ENCODE measurements at regions not wholly inside any gene's neighbourhood (a gene's known extent, or its start where the extent isn't known, plus 50 kb on each side); places are given as distances from the start of the nearest gene placed in this dataset.

DNA sequence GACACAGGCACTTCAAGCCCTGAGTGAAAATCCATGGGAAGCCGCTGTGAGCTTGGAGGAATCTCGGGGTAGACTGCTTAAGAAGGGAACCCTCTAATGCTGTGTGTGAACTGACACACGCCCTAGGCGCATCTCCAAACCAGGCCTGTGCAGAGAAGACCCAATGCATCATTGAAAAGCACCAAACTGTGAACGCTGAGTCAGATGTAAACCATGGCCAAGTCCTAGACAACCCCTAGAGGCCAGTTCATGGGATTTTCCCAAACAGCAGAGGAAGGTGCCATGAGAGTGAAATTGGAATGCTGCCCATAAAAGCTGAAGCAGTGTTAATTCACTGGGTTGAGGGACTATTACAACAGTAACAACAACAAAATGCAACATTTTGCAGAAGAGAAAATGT lies 296.5 kb downstream of the SMOC2 start:
- TF ChIP-seq, protein P1, sequence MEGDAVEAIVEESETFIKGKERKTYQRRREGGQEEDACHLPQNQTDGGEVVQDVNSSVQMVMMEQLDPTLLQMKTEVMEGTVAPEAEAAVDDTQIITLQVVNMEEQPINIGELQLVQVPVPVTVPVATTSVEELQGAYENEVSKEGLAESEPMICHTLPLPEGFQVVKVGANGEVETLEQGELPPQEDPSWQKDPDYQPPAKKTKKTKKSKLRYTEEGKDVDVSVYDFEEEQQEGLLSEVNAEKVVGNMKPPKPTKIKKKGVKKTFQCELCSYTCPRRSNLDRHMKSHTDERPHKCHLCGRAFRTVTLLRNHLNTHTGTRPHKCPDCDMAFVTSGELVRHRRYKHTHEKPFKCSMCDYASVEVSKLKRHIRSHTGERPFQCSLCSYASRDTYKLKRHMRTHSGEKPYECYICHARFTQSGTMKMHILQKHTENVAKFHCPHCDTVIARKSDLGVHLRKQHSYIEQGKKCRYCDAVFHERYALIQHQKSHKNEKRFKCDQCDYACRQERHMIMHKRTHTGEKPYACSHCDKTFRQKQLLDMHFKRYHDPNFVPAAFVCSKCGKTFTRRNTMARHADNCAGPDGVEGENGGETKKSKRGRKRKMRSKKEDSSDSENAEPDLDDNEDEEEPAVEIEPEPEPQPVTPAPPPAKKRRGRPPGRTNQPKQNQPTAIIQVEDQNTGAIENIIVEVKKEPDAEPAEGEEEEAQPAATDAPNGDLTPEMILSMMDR (conservative IDR thresholded peaks at IDR 0.05; ENCODE audit: low read depth, low read length), result no peak
- DNase-seq (ENCODE audit: low read depth), result no peak
- no peak overlapping the region for H3K4me3 ChIP-seq (ENCODE audit: low read length)

DNA sequence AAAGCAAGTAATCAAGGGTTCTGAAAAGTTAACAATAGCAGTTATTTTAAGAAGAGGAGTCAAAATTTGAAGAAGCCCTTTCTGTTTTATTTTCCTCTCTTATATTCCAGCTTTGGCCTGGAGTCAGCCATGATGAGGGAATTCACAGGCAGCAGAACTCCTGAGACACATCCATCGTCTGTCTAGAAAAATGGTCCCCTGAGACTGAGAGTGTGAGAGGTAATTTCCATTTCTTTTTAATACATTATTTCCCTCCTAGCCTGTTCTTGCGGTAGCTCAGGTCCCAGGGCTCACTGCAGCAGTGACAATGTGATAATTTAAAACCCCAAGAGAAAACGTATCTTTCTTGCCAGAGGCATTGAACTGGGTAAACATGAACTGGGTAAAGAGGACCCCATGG lies 296.0 kb downstream of the SMOC2 start:
- TF ChIP-seq, protein P1 (conservative IDR thresholded peaks at IDR 0.05; ENCODE audit: low read depth, low read length), result no peak
- no peak overlapping the region for H3K4me3 ChIP-seq (ENCODE audit: low read length)
- DNase-seq (ENCODE audit: low read depth), result no peak

DNA sequence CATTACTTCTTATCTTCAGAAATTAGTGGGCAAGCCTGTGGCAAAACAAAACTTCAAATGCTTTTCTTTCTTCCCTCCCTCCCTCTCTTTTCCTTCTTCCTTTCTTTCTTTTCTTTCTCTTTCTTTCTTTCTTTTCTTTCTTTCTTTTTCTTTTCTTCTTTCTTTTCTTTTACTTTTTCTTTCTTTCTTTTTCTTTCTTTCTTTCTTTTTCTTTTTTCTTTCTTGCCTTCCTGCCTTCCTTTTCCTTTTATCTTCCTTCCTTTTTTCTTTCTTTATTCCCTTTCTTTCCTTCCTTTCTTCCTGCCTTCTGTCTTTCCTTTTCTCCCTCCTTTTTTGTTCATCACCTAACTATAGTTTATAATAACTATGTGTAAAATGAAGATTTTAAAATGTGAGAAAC lies 295.1 kb downstream of the SMOC2 start:
- H3K4me3 ChIP-seq (ENCODE audit: low read length), result no peak overlapping the region
- TF ChIP-seq, protein P1 (conservative IDR thresholded peaks at IDR 0.05; ENCODE audit: low read depth, low read length), result no peak
- no peak for DNase-seq (ENCODE audit: low read depth)

DNA sequence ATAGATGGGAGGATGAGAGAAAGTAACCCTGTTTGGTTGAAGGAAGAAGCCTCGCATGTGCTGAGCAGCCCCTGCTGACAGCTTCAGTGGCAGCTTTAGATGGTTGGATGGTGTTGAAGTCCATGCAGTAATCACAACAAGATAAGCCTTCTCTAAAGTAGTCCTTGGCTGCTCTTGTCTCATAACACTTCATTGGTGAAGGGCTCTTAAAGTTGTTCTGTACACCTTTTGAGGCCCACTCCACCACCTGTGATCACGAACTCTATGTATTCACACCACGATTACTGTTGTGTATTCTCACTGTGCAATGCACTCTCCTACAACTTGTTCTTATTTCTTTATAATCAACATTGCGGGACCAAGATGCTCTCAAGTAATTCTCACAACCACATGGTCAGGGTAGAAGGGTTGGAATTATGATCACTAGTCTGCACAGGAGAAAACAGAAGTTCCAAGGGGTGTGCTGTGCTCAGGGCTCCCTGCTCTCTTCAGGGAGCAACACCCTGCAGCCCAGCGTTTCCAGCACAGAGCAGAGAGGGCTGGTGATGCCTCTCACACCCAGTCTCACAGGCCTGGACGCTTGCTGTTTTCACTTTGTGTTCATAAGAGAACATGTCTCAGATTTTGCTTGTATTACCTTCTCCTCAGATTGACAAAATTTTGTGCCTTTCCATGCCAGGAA lies 294.4 kb downstream of the SMOC2 start:
- no peak for DNase-seq (ENCODE audit: low read depth)
- TF ChIP-seq, protein P1 (conservative IDR thresholded peaks at IDR 0.05; ENCODE audit: low read depth, low read length), result no peak
- H3K4me3 ChIP-seq (ENCODE audit: low read length), result no peak overlapping the region

DNA sequence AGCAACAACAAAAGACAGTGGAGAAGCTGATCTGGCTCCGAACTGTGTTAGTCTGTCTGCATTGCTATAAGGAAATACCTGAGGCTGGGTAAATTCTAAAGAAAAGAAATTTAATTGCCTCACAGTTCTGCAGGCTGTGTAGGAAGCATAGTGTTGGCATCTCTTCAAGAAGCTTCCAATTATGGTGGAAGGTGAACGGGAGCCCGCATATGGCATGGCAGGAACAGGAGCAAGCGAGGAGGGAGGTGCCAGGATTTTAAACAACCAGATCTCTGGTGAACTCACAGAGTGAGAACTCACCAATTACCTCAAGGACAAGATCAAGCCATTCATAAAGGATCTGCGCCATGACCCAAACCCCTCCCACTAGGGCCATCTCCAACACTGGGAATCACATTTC lies 293.5 kb downstream of the SMOC2 start:
- DNase-seq (ENCODE audit: low read depth), result no peak
- TF ChIP-seq, protein P1 (conservative IDR thresholded peaks at IDR 0.05; ENCODE audit: low read depth, low read length), result no peak
- no peak overlapping the region for H3K4me3 ChIP-seq (ENCODE audit: low read length)

DNA sequence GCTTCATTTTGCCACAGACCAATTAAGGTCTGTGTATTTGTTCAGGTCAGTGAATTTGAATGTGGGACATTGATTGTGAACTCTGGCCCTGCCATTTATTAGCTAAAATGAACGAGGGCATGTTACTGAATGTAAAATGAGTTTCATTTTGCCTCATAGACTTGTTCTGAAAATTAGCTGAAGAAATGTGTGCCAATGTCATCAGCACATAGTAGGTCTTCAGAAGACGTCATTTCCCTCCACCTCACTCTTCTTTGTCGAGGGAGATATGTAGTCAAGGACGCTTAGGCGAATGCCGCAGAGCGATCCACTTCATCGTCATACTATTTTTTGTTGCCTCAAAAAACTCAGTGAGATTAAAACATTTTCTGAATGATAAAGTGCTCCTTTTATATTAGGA lies 291.7 kb downstream of the SMOC2 start:
- DNase-seq (ENCODE audit: low read depth), result no peak
- TF ChIP-seq, protein P1 (conservative IDR thresholded peaks at IDR 0.05; ENCODE audit: low read depth, low read length), result no peak
- H3K4me3 ChIP-seq (ENCODE audit: low read length), result no peak overlapping the region

DNA sequence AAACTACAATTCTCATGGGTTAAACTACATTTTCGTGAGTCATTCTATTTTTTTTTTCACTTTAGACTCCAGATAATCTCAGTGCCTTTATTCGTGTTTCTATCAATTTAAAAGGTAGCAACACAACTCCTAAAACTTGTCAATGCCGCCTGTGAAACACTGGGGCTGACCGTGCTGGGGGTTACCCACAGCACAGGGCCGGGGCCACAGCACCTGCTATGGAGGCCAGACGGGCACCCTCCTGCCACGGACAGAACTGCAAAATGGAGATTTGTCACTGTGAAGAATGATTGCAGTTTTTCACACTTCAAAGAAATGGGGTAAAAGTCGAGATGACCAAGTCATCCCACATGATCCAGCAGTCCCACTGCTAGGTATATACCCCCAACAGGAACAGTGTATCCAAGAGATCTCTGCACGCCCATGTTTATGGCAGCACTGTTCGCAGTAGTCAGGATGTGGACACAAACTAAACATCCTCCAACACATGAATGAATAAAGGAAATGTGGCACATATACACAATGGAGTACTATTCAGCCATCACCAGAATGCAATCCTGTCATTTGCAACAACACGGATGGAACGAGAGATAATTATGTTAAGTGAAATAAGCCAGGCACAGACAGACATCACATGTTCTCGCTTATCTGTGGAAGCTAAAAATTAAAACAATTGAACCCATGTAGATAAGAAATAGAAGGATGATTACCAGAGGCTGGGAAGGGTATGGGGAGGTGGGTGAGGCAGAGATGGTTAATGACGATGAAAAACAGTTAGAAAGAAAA lies 290.1 kb downstream of the SMOC2 start:
- TF ChIP-seq, protein P1 (conservative IDR thresholded peaks at IDR 0.05; ENCODE audit: low read depth, low read length), result no peak

More for the DNA sequence above, 290.1 kb downstream of the SMOC2 start:
- no peak overlapping the region for H3K4me3 ChIP-seq (ENCODE audit: low read length)
- DNase-seq (ENCODE audit: low read depth), result no peak

Data from retinal pigment epithelial cell (primary cell).